LNCaP clone FGC (cell line): ENCODE measurements at regions not wholly inside any gene's neighbourhood (a gene's known extent, or its start where the extent isn't known, plus 50 kb on each side); places are given as distances from the start of the nearest gene placed in this dataset.

ENCODE experiments used
- DNase-seq: peaks from one replicate; pipeline ENCODE4 v3.0.0-alpha.2; 2011; ENCODE audit warnings: low read depth
- H3K4me3 ChIP-seq: 2 replicates; pipeline ENCODE4 v1.5.1; 2011; ENCODE audit warnings: mild to moderate bottlenecking, low read depth, low read length, control low read depth
- CTCF ChIP-seq: IDR thresholded peaks from 2 replicates; pipeline ENCODE4 v1.5.1; 2012; ENCODE audit warnings: mild to moderate bottlenecking; ENCODE audit not compliant: control insufficient read depth, insufficient read depth; ENCODE audit errors: extremely low read depth

GRCh38 chr1:67575861-67576260 lies 109.1 kb upstream of the GADD45A start:
- DNase-seq: no peak
- no peak overlapping the region for H3K4me3 ChIP-seq
- no peak for TF ChIP-seq CTCF

DNA sequence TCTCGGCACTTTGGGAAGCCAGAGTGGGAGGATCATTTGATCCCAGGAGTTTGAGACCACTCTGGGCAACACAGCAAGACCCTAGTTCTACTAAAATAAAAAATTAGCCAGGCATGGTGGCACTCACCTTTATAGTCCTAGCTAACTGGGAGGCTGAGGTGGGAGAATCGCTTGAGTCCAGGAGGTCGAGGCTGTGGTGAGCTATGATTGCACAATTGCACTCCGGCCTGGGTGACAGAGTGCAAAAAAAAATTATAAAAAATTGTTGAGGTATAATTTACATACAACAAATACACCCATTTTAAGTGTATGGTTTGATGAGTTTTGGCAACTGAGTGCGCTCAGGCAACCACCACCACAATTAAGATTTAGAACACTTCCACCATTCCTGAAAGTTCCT lies 108.5 kb upstream of the GADD45A start:
- H3K4me3 ChIP-seq: no peak overlapping the region
- no peak for TF ChIP-seq CTCF
- DNase-seq: no peak

DNA sequence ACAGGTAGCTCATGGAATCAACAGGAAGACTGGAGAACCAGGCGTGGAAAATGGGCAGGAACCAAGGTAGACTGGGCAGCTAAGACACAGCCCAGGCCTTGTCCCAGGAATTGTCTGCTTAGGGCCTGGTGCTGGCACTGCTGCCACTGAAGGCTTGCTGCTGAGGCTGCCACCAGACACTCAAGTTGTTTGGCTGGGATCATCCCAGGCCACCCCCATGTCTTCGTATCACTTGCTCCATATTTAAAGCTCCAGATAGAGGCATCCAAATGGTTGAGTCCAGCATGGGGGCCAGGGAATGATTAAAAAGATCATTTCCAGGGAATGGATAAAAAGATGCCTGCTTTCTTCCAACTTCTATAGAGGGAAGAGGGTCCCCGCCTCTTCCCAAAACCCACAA lies 107.4 kb upstream of the GADD45A start:
- TF ChIP-seq CTCF: no peak
- no peak for DNase-seq
- H3K4me3 ChIP-seq: no peak overlapping the region

- no peak overlapping the region for H3K4me3 ChIP-seq
- peak; percentile 78 for DNase-seq
- no peak for TF ChIP-seq CTCF
Measured at GRCh38 chr1:67578397-67579020, 106.5 kb upstream of the GADD45A start.

GRCh38 chr1:67579623-67580394 lies 105.2 kb upstream of the GADD45A start:
- no peak overlapping the region for H3K4me3 ChIP-seq
- no peak for TF ChIP-seq CTCF

DNA sequence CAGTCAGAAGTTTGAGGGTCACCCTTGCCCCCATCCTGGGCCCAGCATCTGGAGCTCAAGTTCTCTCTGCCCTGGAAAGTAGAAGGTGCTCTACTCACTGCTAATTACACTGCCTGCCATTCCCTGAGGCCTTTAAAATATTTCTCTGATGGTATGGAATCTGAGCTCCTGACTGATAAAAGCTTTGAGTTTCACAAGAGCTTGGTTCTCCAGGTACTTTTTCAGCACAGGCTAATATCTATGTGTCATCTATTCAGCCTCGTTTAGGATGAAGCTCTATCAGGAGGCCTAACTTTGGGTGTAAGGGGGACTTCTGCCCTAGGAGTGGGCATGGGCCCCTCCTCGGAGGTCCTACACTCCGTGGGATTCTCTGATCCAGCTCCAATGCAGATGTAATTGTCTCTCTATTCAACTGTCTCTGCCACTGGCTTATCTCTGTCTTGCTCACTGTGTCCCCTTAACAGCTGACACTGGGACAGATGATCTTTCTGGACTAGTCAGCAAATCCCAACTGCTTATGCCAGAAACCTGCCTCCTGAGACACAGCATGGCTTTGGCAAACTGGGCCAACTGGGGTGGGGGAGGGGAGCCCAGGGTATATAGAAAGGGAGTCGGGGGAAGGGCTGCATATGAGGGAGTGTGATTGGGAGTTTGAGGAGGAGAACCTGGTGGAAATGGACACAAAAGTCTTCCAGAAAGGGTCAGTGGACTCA lies 104.2 kb upstream of the GADD45A start:
- TF ChIP-seq CTCF: no peak
- DNase-seq: no peak

More at GRCh38 chr1:67579623-67580394, 105.2 kb upstream of the GADD45A start:
- DNase-seq: no peak

More for the DNA sequence above, 104.2 kb upstream of the GADD45A start:
- H3K4me3 ChIP-seq: no peak overlapping the region
